ENCODE measurements at regions not wholly inside any gene's neighbourhood (a gene's known extent, or its start where the extent isn't known, plus 50 kb on each side); places are given as distances from the start of the nearest gene placed in this dataset.

DNA sequence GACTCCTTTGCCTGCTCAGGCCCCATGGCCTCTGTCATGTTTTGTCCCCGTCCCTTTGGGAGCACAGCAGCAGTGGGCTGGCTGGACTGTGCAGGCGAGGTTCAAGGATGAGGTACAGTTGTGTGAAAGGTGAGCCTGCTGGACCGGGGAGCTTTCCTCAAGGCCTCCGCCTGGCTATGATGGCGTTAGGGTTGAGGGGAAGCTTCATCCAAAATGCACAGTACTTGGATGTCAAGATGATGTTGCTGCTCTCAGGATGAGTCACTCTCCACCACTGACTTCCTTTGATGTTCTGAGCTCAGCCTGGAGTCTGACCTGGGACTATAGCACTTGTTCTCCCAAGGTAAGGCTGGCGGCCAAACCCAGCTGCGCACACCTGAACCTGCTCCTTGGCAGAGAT, 152.7 kb upstream of the SHH start:
- H3K27ac ChIP-seq, result no peak overlapping the region
- H3K4me3 ChIP-seq, result no peak overlapping the region
- peaks cover 0 to 15% (median 9%) of the 10 kb centered on the region in 11 experiments; a peak in 12 of 22 replicates for H4K20me1 ChIP-seq
- H3K36me3 ChIP-seq, result no peaks in the 10 kb centered on the region
- no peak for TF ChIP-seq Cebpa-rat (IDR thresholded peaks at IDR 0.05)
- H3K4me1 ChIP-seq, result peaks cover 27 to 42% (median 37%) of the 10 kb centered on the region in 10 experiments
- H3K27me3 ChIP-seq, result peaks cover 0 to 15% (median 0%) of the 10 kb centered on the region in 11 experiments; a peak in 4 of 22 replicates
- H3K9me3 ChIP-seq (replicated peaks in 1 of 11), result no peaks in the 10 kb centered on the region; a peak in 1 of 22 replicates
- no peak overlapping the region for H3K9ac ChIP-seq
- H3K4me2 ChIP-seq, result peak overlapping the region in 5 of 11 experiments; percentile 10 to 58 (median 36); a peak in 10 of 22 replicates

- TF ChIP-seq Cebpa-rat (IDR thresholded peaks at IDR 0.05), result no peak
- Histone ChIP-seq H4K20me1 (peaks cover 0 to 15% (median 9%) of the 10 kb centered on the region in 11 experiments; a peak in 12 of 22 replicates), H3K9ac (no peak overlapping the region), H3K4me3 (no peak overlapping the region), H3K4me1 (peaks cover 23 to 40% (median 35%) of the 10 kb centered on the region in 10 experiments), H3K27me3 (peaks cover 0 to 15% (median 0%) of the 10 kb centered on the region in 11 experiments; a peak in 4 of 22 replicates), H3K27ac (no peak overlapping the region), H3K36me3 (no peaks in the 10 kb centered on the region), H3K4me2 (peak overlapping the region in 6 of 11 experiments; percentile 8 to 58 (median 27); a peak in 11 of 22 replicates), H3K9me3 (replicated peaks in 1 of 11) (no peaks in the 10 kb centered on the region; a peak in 1 of 22 replicates)
Measured at GRCh38 chr7:155964543-155964942, 152.3 kb upstream of the SHH start.

DNA sequence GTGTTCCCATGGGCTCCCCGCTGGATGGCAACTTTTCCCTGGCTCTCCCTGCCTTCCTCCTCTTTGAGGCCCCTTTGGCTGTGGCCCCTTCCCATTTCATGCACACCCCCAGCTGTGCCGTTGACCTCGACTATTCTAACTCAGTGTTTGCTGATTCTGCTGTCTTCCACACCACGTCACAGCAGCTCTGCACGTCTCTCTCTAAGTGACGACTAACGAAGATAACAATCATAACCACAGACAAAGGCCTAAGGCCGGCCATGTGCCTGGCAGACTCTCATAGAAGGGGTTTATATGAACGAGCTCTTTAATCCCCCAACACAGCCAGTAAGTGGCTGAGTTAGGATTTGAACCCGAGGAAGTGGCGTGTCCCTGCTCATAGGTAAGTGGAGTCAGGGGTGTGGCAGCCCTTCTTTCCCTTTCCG, 151.5 kb upstream of the SHH start:
- Histone ChIP-seq H3K27me3 (peaks cover 0 to 15% (median 0%) of the 10 kb centered on the region in 11 experiments; a peak in 4 of 22 replicates), H3K4me3 (no peak overlapping the region), H3K4me1 (peaks cover 23 to 40% (median 35%) of the 10 kb centered on the region in 10 experiments), H3K9ac (no peak overlapping the region), H3K4me2 (peak overlapping the region in 1 of 11 experiments; percentile 90; a peak in 1 of 22 replicates), H4K20me1 (peaks cover 0 to 15% (median 9%) of the 10 kb centered on the region in 11 experiments; a peak in 12 of 22 replicates), H3K9me3 (replicated peaks in 1 of 11) (no peaks in the 10 kb centered on the region; a peak in 1 of 22 replicates), H3K27ac (no peak overlapping the region), H3K36me3 (no peaks in the 10 kb centered on the region)
- TF ChIP-seq Cebpa-rat (IDR thresholded peaks at IDR 0.05), result no peak

DNA sequence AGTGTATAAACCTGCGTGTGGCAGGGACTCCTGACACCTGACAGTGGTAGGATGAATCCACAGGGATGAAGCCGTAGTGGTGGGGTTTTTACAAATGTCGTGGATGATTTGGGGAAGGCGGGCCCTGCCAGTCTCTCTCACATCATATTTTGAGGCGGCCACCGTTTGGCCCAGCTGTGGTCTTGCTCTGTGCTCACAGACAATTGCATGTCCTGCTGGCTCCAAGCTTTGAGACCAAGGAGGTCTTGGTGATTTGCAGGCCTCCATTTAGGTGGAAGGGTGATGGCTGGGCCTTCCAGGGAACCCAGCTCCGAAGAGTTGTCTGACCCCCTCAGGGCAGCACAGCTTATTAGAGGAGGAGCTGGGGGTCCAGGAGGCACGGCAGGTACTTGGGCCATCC, 151.1 kb upstream of the SHH start:
- H3K9ac ChIP-seq, result no peak overlapping the region
- peak overlapping the region in 1 of 11 experiments; percentile 44; a peak in 1 of 22 replicates for H3K27ac ChIP-seq
- H3K4me1 ChIP-seq, result peaks cover 23 to 40% (median 35%) of the 10 kb centered on the region in 10 experiments
- H3K36me3 ChIP-seq, result no peaks in the 10 kb centered on the region
- peaks cover 0 to 15% (median 9%) of the 10 kb centered on the region in 11 experiments; a peak in 12 of 22 replicates for H4K20me1 ChIP-seq
- no peaks in the 10 kb centered on the region; a peak in 1 of 22 replicates for H3K9me3 ChIP-seq (replicated peaks in 1 of 11)
- peak overlapping the region in 7 of 11 experiments; percentile 87 to 96 (median 90); a peak in 8 of 22 replicates for H3K4me2 ChIP-seq
- TF ChIP-seq Cebpa-rat (IDR thresholded peaks at IDR 0.05), result no peak
- no peak overlapping the region for H3K4me3 ChIP-seq
- peaks cover 0 to 15% (median 0%) of the 10 kb centered on the region in 11 experiments; a peak in 4 of 22 replicates for H3K27me3 ChIP-seq

GRCh38 chr7:155962968-155963300, 150.7 kb upstream of the SHH start:
- Histone ChIP-seq H3K27me3 (peaks cover 0 to 15% (median 0%) of the 10 kb centered on the region in 11 experiments; a peak in 4 of 22 replicates), H3K9ac (no peak overlapping the region), H3K9me3 (replicated peaks in 1 of 11) (no peaks in the 10 kb centered on the region; a peak in 1 of 22 replicates), H4K20me1 (peaks cover 0 to 15% (median 9%) of the 10 kb centered on the region in 11 experiments; a peak in 12 of 22 replicates), H3K4me1 (peaks cover 23 to 40% (median 35%) of the 10 kb centered on the region in 10 experiments), H3K4me3 (no peak overlapping the region), H3K36me3 (no peaks in the 10 kb centered on the region), H3K4me2 (peak overlapping the region; percentile 71 to 96 (median 90); a peak in 20 of 22 replicates), H3K27ac (peak overlapping the region in 4 of 11 experiments; percentile 6 to 44 (median 34); a peak in 4 of 22 replicates)
- TF ChIP-seq Cebpa-rat (IDR thresholded peaks at IDR 0.05), result no peak

DNA sequence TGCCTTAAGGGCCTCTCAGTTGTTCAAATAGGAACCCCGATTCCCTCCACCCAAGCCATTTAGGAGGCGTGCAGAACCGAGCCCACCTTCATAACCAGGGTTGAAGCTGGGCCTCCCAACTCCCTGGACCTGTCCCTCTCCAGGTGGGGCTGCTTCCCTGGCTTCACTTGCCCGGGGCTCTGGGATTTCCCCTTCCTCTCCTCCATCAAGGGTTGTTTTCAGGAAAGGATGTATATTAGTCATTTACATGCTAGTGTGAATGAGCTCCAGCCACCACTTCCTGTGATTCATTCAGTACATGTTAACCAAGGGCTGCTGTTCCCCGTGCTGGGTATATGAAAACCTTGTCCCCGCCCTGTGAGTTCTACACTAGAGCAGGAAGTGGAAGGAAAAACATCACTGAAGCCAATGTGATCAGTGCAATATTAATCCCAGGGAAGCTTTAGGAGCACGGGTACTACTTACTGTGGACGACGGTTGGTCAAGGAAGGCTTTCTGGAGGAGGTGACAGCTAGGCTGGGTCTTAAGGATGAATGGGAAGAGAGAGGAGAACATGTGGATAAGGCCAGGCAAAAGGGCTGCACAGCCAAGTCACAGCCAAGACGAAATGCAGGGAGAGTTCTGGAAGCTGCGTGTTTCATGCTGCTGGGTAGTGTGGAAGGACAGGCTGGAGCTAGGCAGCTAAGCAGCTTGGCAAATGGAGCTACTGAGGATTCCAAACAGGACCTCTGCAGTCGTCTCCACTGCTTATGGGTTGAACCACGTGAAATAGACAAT, 150.1 kb upstream of the SHH start:
- Histone ChIP-seq H3K9ac (peak overlapping the region in 4 of 11 experiments; percentile 17 to 37 (median 22); a peak in 6 of 22 replicates), H3K9me3 (replicated peaks in 1 of 11) (no peaks in the 10 kb centered on the region), H3K27me3 (peaks cover 0 to 15% (median 0%) of the 10 kb centered on the region in 11 experiments; a peak in 4 of 22 replicates), H3K4me3 (peak overlapping the region in 6 of 10 experiments; percentile 1 to 55 (median 34); a peak in 8 of 20 replicates), H3K4me2 (peak overlapping the region; percentile 71 to 96 (median 90)), H3K27ac (peak overlapping the region in 8 of 11 experiments; percentile 17 to 54 (median 36); a peak in 13 of 22 replicates), H4K20me1 (peaks cover 0 to 15% (median 9%) of the 10 kb centered on the region in 11 experiments; a peak in 12 of 22 replicates), H3K36me3 (no peaks in the 10 kb centered on the region), H3K4me1 (peaks cover 23 to 40% (median 35%) of the 10 kb centered on the region in 10 experiments)
- TF ChIP-seq Cebpa-rat (IDR thresholded peaks at IDR 0.05), result 0 out of 22 replicates have a peak, but pooled peaks of 1 of the 11 experiments have one; percentile 2

DNA sequence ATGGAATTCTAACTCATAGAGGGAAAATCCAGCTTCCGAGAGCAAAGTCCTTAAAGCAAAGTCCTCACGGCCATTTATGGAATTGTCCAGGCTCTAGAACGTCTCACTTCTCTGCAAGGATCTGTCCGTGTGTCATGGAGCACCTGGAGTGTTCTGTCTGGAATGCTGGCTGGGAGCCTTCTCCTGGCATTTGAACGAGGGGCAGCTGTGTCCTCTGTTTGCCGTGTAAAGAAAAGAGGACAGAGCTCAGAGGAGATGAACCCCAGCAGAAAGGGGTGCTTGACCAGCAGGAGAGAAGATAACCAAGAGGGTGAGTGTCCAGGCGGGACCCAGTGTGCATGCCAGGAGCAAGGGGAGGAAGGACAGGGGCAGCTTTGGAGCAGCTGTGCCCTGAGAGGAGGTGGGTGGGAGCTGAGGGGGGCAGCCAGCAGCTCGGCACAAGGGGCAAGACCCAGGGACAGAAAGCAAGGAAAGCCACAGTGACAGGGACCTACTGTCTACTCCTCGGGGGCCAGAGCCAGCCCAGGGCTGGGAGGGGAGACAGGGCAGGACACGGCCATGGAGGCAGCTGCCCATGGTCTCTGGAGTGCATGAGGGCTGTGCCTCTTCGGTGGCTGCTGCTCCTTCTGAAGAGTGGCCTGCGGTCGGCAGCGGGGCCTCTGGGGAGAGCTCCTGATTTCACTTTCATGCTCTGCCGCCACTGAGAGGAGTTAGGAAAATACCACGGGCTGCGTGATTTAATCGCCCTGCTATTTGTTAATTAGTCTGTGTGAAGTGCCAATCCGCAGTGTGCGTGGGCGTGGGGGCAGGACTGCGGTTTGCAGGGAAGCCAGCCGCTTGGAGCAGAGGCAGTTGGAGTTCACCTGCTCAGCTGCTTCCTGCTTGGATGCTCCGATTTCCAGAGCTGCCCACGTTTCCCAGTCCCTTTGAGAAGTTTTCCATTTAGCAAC, 149.3 kb upstream of the SHH start:
- peak in 2 of 11 experiments; percentile 34 to 87; a peak in 3 of 22 replicates for TF ChIP-seq Cebpa-rat (IDR thresholded peaks at IDR 0.05)
- peak overlapping the region; percentile 71 to 96 (median 90) for H3K4me2 ChIP-seq
- H3K4me3 ChIP-seq, result peak overlapping the region in 9 of 10 experiments; percentile 1 to 55 (median 31); a peak in 12 of 20 replicates
- H3K36me3 ChIP-seq, result no peaks in the 10 kb centered on the region
- H3K27me3 ChIP-seq, result peaks cover 0 to 15% (median 0%) of the 10 kb centered on the region in 11 experiments; a peak in 4 of 22 replicates
- peak overlapping the region in 5 of 11 experiments; percentile 17 to 46 (median 37); a peak in 10 of 22 replicates for H3K9ac ChIP-seq
- H3K4me1 ChIP-seq, result peaks cover 23 to 40% (median 35%) of the 10 kb centered on the region in 10 experiments
- peaks cover 0 to 15% (median 9%) of the 10 kb centered on the region in 11 experiments; a peak in 12 of 22 replicates for H4K20me1 ChIP-seq
- H3K9me3 ChIP-seq (replicated peaks in 1 of 11), result no peaks in the 10 kb centered on the region
- peak overlapping the region in 8 of 11 experiments; percentile 17 to 54 (median 36); a peak in 11 of 22 replicates for H3K27ac ChIP-seq

DNA sequence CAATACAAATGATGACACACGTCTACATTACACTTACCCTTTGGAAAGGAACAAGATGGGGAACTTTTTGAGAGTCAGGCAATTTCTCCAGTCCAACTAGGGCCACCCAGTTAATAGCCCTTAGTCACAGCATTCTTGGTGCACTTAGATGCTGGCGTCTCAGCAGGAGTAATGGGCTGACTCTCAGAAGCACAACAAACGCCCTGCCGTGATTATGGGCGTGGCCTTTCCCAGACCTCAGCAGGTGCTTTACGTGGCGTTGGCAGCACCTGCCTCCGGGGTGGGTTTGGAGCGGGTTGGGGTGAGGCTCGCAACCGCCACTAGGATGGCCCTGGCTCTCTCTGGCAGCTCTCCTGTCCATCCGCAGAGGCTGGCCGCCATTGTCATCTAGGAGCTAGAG, 147.6 kb upstream of the SHH start:
- Histone ChIP-seq H3K4me3 (no peak overlapping the region), H3K4me1 (peaks cover 23 to 37% (median 33%) of the 10 kb centered on the region in 10 experiments), H3K27ac (no peak overlapping the region), H3K4me2 (no peak overlapping the region), H3K9ac (no peak overlapping the region), H4K20me1 (peaks cover 0 to 15% (median 9%) of the 10 kb centered on the region in 11 experiments; a peak in 12 of 22 replicates), H3K36me3 (no peaks in the 10 kb centered on the region), H3K27me3 (peaks cover 0 to 15% (median 0%) of the 10 kb centered on the region in 11 experiments; a peak in 4 of 22 replicates), H3K9me3 (replicated peaks in 1 of 11) (no peaks in the 10 kb centered on the region)
- no peak for TF ChIP-seq Cebpa-rat (IDR thresholded peaks at IDR 0.05)

All from BLaER1 treated with 17β-estradiol and CSF1 and Interleukin-3, amounts not matched to agents 10 nM and 100 nM (cell line).